GM13976 (cell line): ENCODE measurements at regions not wholly inside any gene's neighbourhood (a gene's known extent, or its start where the extent isn't known, plus 50 kb on each side); places are given as distances from the start of the nearest gene placed in this dataset.
A peak's percentile ranks its signal among the peaks of the same experiment; 100 is the strongest.

Source experiments
- DNase-seq: peaks from one replicate; pipeline ENCODE4 v3.0.0; 2012; ENCODE audit warnings: low spot score
- in situ Hi-C: fragments of 300-500 bp; cut with MboI; formaldehyde crosslinking; loops from one replicate; pipeline ENCODE4 v1.12.0; 2022; ENCODE audit warnings: low sequenced_read_pairs, mixed read lengths, inconsistent platforms; ENCODE audit not compliant: unreplicated experiment
- TF ChIP-seq, protein P1 (sequence below): IDR thresholded peaks from 2 replicates; pipeline ENCODE4 v1.5.1; 2012; ENCODE audit warnings: borderline replicate concordance, mild to moderate bottlenecking; ENCODE audit not compliant: insufficient read depth; ENCODE audit errors: extremely low read depth, missing control alignments, control extremely low read depth

DNA sequence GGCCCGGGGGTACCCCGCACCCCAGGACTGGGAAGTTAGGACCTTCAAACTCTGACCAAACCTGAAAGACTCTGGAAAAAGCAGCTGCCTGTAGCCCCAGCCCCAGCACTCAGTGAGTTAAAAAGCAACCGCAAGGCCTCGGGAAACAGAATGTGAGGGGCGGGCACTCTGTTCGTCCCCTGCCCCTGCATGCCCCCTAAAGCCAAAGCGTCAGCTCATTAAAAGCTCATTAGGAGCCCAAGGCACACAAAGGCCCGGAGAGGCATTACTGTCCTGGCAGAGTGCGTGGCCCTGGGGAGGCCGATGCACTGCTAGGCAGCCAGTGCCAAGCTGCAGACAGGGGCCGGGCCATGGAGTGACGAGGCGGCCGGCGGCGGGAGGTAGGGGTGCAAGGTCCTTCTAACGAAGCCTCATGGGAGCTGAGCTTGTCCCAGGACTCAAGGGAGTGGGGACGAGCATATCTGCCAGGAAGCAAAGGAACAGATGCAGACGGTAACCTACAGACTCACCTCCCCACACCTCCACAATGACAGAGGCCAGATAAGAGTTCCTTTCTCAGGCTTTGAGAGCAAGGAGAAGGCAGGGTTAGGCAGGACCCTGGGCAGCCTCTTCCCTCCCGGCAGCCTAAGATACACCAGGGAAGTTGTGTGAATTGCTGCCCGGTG lies 116.8 kb downstream of the ENGASE start:
- TF ChIP-seq, protein P1, sequence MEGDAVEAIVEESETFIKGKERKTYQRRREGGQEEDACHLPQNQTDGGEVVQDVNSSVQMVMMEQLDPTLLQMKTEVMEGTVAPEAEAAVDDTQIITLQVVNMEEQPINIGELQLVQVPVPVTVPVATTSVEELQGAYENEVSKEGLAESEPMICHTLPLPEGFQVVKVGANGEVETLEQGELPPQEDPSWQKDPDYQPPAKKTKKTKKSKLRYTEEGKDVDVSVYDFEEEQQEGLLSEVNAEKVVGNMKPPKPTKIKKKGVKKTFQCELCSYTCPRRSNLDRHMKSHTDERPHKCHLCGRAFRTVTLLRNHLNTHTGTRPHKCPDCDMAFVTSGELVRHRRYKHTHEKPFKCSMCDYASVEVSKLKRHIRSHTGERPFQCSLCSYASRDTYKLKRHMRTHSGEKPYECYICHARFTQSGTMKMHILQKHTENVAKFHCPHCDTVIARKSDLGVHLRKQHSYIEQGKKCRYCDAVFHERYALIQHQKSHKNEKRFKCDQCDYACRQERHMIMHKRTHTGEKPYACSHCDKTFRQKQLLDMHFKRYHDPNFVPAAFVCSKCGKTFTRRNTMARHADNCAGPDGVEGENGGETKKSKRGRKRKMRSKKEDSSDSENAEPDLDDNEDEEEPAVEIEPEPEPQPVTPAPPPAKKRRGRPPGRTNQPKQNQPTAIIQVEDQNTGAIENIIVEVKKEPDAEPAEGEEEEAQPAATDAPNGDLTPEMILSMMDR, result no peak
- DNase-seq, result no peak
- in situ Hi-C loops, result no loop called here

DNA sequence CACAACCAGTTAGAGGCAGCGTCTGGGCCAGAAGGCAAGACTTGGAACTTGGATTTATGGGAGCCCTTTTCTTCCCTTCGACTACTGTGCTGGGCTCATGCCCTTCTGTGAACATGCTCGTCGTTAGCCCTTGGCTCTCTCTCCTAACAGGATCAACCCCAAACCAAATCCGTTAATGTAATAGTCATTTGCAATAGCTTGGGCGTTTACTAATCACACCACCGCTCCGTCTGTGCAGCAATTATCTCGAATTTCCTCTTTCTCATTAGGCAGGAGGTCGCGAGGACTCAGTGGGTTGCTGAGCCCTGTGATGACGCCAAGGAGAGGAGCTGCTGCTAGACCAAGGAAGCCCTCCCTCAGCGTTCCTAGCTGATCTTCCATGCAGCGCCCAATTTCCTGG lies 114.7 kb downstream of the ENGASE start:
- TF ChIP-seq, protein P1, result no peak
- DNase-seq, result no peak
- in situ Hi-C loops, result loop anchor here (10.0 kb wide), 1 partner anchor 205 kb away; no protein-coding TSS in a partner anchor

DNA sequence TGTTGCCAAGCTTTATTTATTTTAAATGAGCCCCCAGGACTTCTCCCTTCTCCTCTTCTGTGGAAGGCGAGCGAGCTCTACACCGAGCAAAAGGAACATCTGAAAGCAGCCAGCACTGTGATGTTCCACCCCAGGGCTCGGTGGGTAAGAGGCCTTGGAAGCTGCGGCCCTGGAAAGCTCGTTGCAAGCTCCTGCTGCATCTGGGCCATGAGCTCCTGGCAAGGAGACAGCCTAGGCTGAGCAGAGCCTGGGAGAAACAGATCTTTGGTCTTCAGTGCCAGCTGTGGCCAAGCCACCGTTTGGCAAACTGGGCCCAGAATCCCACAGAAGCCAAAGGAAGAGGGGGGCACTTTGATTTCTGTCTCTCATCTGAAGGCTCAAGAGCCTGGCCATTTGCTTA lies 114.1 kb downstream of the ENGASE start:
- in situ Hi-C loops, result loop anchor here (10.0 kb wide), 1 partner anchor 206 kb away; no protein-coding TSS in a partner anchor
- no peak for DNase-seq
- TF ChIP-seq, protein P1, result no peak

DNA sequence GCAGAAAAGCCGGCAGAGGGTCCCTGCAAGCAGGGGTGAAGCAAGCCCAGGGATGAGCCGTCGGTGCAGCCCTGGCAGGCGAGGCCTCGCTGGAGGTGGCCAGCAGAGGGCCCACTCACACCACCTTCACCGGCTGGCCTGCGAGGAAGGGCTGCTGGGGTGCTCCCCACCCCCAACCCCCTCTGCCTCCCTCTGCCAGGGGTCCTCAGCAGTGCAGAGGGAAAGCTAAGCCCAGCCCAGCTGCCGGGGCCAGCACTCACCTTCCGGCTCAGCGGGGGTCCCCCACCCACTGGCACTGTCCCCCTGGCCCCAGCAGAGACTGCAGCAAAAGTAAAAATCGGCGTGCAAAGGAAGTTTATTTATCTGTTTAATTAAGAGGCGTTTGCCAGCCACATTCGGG lies 113.4 kb downstream of the ENGASE start:
- TF ChIP-seq, protein P1, result peak; percentile 61
- in situ Hi-C loops, result loop anchor here (10.0 kb wide), 1 partner anchor 207 kb away; no protein-coding TSS in a partner anchor
- DNase-seq, result peak; percentile 80

DNA sequence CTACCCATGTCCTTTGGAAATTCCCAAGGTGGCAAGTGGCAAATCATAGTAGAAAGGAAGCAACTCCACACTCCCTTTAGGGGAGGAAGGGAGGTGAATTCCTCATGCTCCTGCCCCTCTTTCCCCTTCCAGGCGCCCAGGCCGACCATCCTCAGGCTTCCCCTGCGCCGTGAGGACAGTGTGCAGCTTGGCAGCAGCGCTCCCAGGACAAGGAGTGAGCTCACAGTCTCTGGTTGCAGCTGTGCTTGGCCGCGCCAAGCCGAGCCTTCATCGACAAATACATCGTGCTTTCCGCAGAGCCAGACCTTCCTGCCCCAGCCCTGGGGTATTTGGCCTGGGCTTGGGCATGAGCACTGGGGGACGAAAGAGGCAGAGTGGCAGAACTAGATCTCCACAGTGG lies 112.6 kb downstream of the ENGASE start:
- in situ Hi-C loops, result loop anchor here (10.0 kb wide), 1 partner anchor 208 kb away; no protein-coding TSS in a partner anchor
- DNase-seq, result no peak
- TF ChIP-seq, protein P1, result no peak

DNA sequence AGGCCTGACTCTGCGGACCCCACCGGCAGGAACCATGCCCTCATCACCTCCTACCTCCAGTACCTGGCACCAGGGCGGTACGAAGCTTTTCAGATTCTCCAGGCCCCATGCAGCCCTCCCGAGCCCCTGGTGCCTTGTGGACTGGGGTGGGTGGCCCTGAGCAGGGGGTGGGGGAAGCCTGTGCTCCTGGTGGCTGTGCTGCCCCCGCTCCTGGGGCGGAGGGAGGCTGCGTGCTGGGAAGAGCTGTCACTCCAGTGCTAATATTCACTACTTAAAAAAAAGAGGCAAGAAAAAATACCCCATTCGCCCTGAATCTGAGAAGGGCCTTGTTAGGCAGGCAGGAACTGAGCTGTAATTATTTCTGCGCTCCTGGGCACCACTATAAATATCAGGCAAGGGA lies 111.8 kb downstream of the ENGASE start:
- DNase-seq, result no peak
- TF ChIP-seq, protein P1, result no peak
- in situ Hi-C loops, result loop anchor here (10.0 kb wide), 1 partner anchor 208 kb away; no protein-coding TSS in a partner anchor
